Heart left ventricle (tissue), 16 donors: ENCODE measurements at regions not wholly inside any gene's neighbourhood (a gene's known extent, or its start where the extent isn't known, plus 50 kb on each side); places are given as distances from the start of the nearest gene placed in this dataset.

Source experiments
- ATAC-seq, 4 donors: fragments of 200-7000 bp; cut with Tn5 transposase; one replicate each; pipeline ENCODE4 v1.9.1; 2020 to 2022; ENCODE audit warnings: moderate library complexity in 4 of 4, mild to moderate bottlenecking in 3 of 4, moderate number of reproducible peaks in 1 of 4
- DNase-seq, 5 donors: peaks; one replicate each; pipeline ENCODE4 v3.0.0-alpha.2; 2020
- H3K27ac ChIP-seq, 12 donors: fragments of 200-600 bp; sonication (generic) in 4 of 12; one replicate each; pipeline versions ENCODE4 v1.5.0 to v1.8.0; 2016 to 2022; ENCODE audit warnings: mild to moderate bottlenecking in 2 of 12
- H3K27me3 ChIP-seq, 9 donors: fragments of 200-600 bp; sonication (generic) in 2 of 9; one replicate each; pipeline versions ENCODE4 v1.5.1 to v1.8.0; 2016 to 2022; ENCODE audit warnings: mild to moderate bottlenecking in 3 of 9
- H3K36me3 ChIP-seq, 9 donors: fragments of 200-600 bp; sonication (generic) in 2 of 9; one replicate each; pipeline versions ENCODE4 v1.5.0 to v1.8.0; 2018 to 2022; ENCODE audit warnings: mild to moderate bottlenecking in 2 of 9
- H3K4me1 ChIP-seq, 12 donors: fragments of 200-600 bp; sonication (generic) in 4 of 12; one replicate each; pipeline versions ENCODE4 v1.5.0 to v1.8.0; 2016 to 2022; ENCODE audit warnings: mild to moderate bottlenecking in 3 of 12
- H3K4me3 ChIP-seq, 12 donors: fragments of 200-600 bp; sonication (generic) in 4 of 12; one replicate each; pipeline versions ENCODE4 v1.5.0 to v1.8.0; 2017 to 2022; ENCODE audit warnings: mild to moderate bottlenecking in 9 of 12, moderate library complexity in 4 of 12
- H3K9me3 ChIP-seq, 12 donors: fragments of 200-600 bp; sonication (generic) in 4 of 12; one replicate each; pipeline versions ENCODE4 v1.5.0 to v1.8.0; 2016 to 2022; ENCODE audit warnings: mild to moderate bottlenecking in 1 of 12
- POLR2A ChIP-seq, 2 donors: fragments of 450-650 bp; IDR thresholded peaks; one replicate each; pipeline ENCODE4 v1.6.1; 2017; ENCODE audit warnings: antibody characterized with exemption in 2 of 2, mild to moderate bottlenecking in 2 of 2, moderate library complexity in 2 of 2
- WGBS, 4 donors: extraction: QIAGEN DNeasy Blood & Tissue Kit in 2 of 4; methylation state at CpG; one replicate each; pipeline versions ENCODE4 v1.1.5 to v1.1.7; 2013 to 2018; 5-methylcytosine and 5-hydroxymethylcytosine counted together
- intact Hi-C, 10 donors: fragments of 100-400 bp; cut with DNase I; formaldehyde crosslinking; loops; one replicate each; pipeline versions ENCODE4 v1.11.1 to v1.14.2; 2022
- TF ChIP-seq, protein P1 (sequence below), 12 donors: fragments of 200-600 bp; sonication (generic) in 4 of 12; IDR thresholded peaks; one replicate each; pipeline versions ENCODE4 v1.5.0 to v1.8.0; 2018 to 2022; ENCODE audit warnings: antibody characterized with exemption in 12 of 12, mild to moderate bottlenecking in 5 of 12
- donor health status: ischemic (EF 13 %, LVEDD 7.1; RV severe dilation, severe dysfunction).
- donor health status: healthy with polysubstance abuse.
- donor health status: DM: no; HTN: yes; CAD: no.
- donor health status: DM: no; HTN: no; CAD: no.
- donor health status: ischemic (EF 25% LVEDD 6.9; RV normal size, moderate dysfunction).
- donor health status: ischemic (EF 25% LVEDD 5.7; RV mildly dilated, moderate dysfunction).
- donor health status: healthy.
- donor health status: DM: yes; HTN: yes; CAD: no.
- donor health status: ischemic (EF 35%, LVEDD 5.7; RV mildly dilated, moderate dysfunction).
- donor health status: nonischemic (EF 11% LVEDD 7.7; RV severe dilation, severe dysfunction).
- donor health status: DM: yes; HTN: yes; CAD: no.
- donor health status: PGD.
- donor health status: ischemic (EF 29% LVEDD 5.4; RV normal size, mild dysfunction).
- donor health status: nonischemic (EF 23%, LVEDD 6.1; RV moderate dilation, normal function).

DNA sequence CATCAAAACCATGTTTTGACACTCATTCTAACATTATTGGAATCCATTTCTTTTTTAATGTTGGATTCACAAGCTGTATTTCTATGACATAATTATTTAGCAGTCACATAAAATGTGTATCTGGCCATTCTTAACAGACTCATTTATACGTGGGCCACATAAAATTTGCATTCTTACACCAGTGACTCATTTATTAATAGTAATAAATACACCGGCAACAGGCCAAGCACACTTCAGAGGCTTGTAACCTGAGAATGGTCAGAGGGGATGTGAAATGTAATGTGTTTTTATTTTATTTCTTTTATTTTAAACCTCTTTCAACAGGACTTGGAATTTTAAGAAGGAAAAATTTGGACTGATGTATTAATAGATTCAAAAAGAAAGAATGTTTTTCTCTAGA is 384.9 kb upstream of the RARB start:
- Histone ChIP-seq H3K27me3 (no peaks in the 10 kb centered on the region), H3K4me1 (peaks cover 0 to 62% (median 25%) of the 10 kb centered on the region in 12 donors), H3K4me3 (no peak overlapping the region), H3K36me3 (no peaks in the 10 kb centered on the region), H3K9me3 (no peaks in the 10 kb centered on the region), H3K27ac (peak overlapping the region in 2 of 12 donors; percentile 54 to 61)
- TF ChIP-seq POLR2A (IDR thresholded peaks at IDR 0.05) = no peak
- TF ChIP-seq, protein P1, sequence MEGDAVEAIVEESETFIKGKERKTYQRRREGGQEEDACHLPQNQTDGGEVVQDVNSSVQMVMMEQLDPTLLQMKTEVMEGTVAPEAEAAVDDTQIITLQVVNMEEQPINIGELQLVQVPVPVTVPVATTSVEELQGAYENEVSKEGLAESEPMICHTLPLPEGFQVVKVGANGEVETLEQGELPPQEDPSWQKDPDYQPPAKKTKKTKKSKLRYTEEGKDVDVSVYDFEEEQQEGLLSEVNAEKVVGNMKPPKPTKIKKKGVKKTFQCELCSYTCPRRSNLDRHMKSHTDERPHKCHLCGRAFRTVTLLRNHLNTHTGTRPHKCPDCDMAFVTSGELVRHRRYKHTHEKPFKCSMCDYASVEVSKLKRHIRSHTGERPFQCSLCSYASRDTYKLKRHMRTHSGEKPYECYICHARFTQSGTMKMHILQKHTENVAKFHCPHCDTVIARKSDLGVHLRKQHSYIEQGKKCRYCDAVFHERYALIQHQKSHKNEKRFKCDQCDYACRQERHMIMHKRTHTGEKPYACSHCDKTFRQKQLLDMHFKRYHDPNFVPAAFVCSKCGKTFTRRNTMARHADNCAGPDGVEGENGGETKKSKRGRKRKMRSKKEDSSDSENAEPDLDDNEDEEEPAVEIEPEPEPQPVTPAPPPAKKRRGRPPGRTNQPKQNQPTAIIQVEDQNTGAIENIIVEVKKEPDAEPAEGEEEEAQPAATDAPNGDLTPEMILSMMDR (IDR thresholded peaks at IDR 0.05) = no peak
- WGBS, 4 donors = 54 to 60% (median 56%) methylated on average over 2 of the region's 2 CpGs
- intact Hi-C loops = loop anchor here in 4 of 10 donors (2.0 to 10.0 kb wide), 5 partner anchors 112 to 549 kb away; partner anchors contain the start of gene RARB (in 3 of the 4)
- no peak for DNase-seq
- ATAC-seq = no peak

DNA sequence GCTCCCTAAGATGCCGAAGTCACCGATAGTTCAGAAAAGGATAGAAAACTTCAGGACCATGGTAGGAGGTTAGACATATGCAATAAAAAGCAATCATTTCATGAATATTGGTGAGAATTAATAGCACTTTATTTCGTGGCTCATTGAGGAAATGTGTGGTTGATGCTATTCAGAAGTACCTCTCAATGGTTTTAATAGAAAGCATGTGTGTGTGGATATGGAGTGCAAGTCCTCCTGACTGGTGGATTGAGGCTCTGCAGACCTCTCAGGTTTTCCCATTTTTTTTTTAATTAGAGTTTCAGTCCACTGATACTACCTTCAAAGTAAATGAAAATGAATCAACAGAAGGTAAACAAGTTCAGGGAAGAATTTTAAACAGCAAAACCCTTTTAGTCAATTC is 384.3 kb upstream of the RARB start:
- Histone ChIP-seq H3K36me3 (no peaks in the 10 kb centered on the region), H3K4me3 (no peak overlapping the region), H3K27me3 (no peaks in the 10 kb centered on the region), H3K27ac (no peak overlapping the region), H3K4me1 (peaks cover 0 to 61% (median 23%) of the 10 kb centered on the region in 12 donors), H3K9me3 (no peaks in the 10 kb centered on the region)
- 70 to 90% (median 82%) methylated on average over 3 of the region's 3 CpGs for WGBS, 4 donors
- intact Hi-C loops = loop anchor here in 4 of 10 donors (2.0 to 10.0 kb wide), 5 partner anchors 111 to 549 kb away; partner anchors contain the start of gene RARB (in 3 of the 4)
- no peak for TF ChIP-seq POLR2A (IDR thresholded peaks at IDR 0.05)
- TF ChIP-seq, protein P1 (IDR thresholded peaks at IDR 0.05) = no peak
- no peak for DNase-seq
- no peak for ATAC-seq

DNA sequence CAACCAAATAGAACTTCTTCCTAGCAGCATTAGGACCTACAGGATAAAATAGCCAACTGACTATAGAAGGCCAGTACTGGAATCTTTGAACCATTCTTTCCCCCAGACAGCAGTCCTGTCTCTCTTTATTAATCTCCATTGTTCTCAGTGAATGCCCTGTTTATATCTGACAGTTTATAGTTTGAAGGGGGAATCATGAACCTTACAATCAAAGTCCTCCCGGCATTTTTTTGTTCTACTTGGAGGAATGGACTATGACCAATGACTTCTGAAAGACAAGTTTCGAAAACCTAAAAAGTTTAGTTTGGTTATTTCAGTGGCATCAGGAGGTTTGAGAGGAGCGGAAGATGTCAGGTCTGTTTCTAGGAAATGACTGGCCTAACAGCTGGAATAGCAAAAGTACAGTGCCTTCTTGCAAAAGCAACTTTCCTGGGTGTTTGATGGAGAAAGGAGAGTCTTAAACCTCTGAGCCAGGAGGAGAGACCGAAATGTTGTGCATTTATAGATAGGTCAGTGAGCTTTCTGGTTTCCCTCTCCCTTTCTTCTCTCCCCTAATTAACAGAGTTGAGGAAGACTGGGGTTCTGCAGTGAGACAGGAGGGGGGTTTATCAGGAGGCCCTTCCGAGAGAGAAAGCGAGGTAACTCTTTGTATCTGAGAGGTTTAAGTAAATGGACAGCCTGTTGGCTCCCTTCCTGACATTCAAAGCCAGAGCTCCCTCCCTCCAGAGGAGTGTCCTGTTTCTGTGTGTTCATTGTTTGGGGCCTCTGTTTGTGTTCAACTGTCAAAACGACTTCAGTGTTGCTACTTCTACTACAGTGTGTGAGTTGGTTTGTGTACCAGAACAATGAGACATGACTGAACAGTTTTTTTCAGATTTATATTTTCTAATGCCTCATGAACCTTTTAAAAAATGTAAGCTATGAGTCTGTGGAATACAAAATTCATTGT is 383.0 kb upstream of the RARB start:
- Histone ChIP-seq H3K9me3 (no peaks in the 10 kb centered on the region), H3K27me3 (no peaks in the 10 kb centered on the region), H3K4me1 (peaks cover 0 to 57% (median 22%) of the 10 kb centered on the region in 12 donors), H3K4me3 (no peak overlapping the region), H3K36me3 (no peaks in the 10 kb centered on the region), H3K27ac (peak overlapping the region in 10 of 12 donors; percentile 6 to 59 (median 21))
- DNase-seq (peak in 3 of 5 donors; percentile 30 to 39 (median 31)), ATAC-seq (peak; percentile 86 to 91 (median 88))
- intact Hi-C loops = loop anchor here in 4 of 10 donors (5.0 to 10.0 kb wide), 5 partner anchors 107 to 547 kb away; partner anchors contain the start of gene RARB (in 2 of the 4)
- no peak for TF ChIP-seq POLR2A (IDR thresholded peaks at IDR 0.05)
- TF ChIP-seq, protein P1 (IDR thresholded peaks at IDR 0.05) = no peak
- WGBS, 4 donors = 49 to 62% (median 58%) methylated on average over 7 of the region's 7 CpGs
